NB4 (cell line): ENCODE measurements at regions not wholly inside any gene's neighbourhood (a gene's known extent, or its start where the extent isn't known, plus 50 kb on each side); places are given as distances from the start of the nearest gene placed in this dataset.

ENCODE experiments used
- MYC ChIP-seq: IDR thresholded peaks from 2 replicates; pipeline ENCODE4 v1.6.1; 2011; ENCODE audit warnings: low read depth, low read length
- POLR2A ChIP-seq: IDR thresholded peaks from 2 replicates; pipeline ENCODE4 v1.6.1; 2011; ENCODE audit warnings: mild to moderate bottlenecking; ENCODE audit not compliant: insufficient read length; ENCODE audit errors: extremely low read depth
- TF ChIP-seq, protein P1 (sequence below): IDR thresholded peaks from one replicate; pipeline ENCODE4 v1.5.1; 2012; ENCODE audit warnings: low read depth, low read length
- TF ChIP-seq, protein P2 (sequence below): IDR thresholded peaks from 2 replicates; pipeline ENCODE4 v1.6.1; 2011; ENCODE audit warnings: low read depth, low read length

DNA sequence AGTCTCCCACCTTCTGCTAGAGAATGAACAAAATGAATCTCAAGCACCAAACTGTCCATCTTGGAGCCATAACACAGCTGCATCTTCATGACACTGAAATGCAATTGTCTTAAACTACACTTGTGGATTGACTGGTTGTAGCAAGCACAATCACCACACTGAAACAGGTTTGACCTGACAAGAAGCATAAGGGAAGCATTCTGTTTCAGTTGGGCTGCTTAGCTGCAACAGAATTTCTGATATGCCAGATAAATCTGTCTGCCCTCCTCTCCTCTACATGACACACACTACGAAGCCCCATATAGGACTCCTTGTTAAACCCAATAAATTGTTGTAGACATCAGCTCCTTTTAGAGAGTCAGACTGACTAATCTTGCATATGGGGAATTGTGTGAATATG, 101.8 kb upstream of the NPY2R start:
- TF ChIP-seq, protein P1, sequence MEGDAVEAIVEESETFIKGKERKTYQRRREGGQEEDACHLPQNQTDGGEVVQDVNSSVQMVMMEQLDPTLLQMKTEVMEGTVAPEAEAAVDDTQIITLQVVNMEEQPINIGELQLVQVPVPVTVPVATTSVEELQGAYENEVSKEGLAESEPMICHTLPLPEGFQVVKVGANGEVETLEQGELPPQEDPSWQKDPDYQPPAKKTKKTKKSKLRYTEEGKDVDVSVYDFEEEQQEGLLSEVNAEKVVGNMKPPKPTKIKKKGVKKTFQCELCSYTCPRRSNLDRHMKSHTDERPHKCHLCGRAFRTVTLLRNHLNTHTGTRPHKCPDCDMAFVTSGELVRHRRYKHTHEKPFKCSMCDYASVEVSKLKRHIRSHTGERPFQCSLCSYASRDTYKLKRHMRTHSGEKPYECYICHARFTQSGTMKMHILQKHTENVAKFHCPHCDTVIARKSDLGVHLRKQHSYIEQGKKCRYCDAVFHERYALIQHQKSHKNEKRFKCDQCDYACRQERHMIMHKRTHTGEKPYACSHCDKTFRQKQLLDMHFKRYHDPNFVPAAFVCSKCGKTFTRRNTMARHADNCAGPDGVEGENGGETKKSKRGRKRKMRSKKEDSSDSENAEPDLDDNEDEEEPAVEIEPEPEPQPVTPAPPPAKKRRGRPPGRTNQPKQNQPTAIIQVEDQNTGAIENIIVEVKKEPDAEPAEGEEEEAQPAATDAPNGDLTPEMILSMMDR, result no peak
- no peak for TF ChIP-seq POLR2A
- TF ChIP-seq, protein P2, sequence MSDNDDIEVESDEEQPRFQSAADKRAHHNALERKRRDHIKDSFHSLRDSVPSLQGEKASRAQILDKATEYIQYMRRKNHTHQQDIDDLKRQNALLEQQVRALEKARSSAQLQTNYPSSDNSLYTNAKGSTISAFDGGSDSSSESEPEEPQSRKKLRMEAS, result no peak
- no peak for TF ChIP-seq MYC
